IMR-90 (cell line): ENCODE measurements at regions not wholly inside any gene's neighbourhood (a gene's known extent, or its start where the extent isn't known, plus 50 kb on each side); places are given as distances from the start of the nearest gene placed in this dataset.

Source experiments
- ATAC-seq: fragments of 200-7000 bp; cut with Tn5 transposase; 2 replicates; pipeline ENCODE4 v1.9.1; 2020; ENCODE audit warnings: low read depth, mild to moderate bottlenecking, moderate library complexity
- BruUV-seq: library from RNA; stranded (reverse); fragments of 400-500 nt; replicated peaks from 2 replicates; lab custom pipeline; 2021; lab: Mats Ljungman, UMichigan
- CTCF ChIA-PET: fragments of 300-600 bp; formaldehyde crosslinking; extraction: SDS; loops from one replicate; lab custom pipeline; 2021; ENCODE audit warnings: antibody characterized with exemption; lab: Yijun Ruan, JAX
- POLR2A ChIA-PET: fragments of 300-600 bp; sonication (Branson Sonifier 250); formaldehyde crosslinking; loops from one replicate; lab custom pipeline; 2022; ENCODE audit warnings: antibody characterized with exemption; ENCODE audit not compliant: unreplicated experiment; lab: Charles Lee
- DNase-seq: peaks from one replicate; pipeline ENCODE4 v3.0.0; 2013
- H2AFZ ChIP-seq: replicated peaks from 2 replicates; pipeline ENCODE3; 2013; ENCODE audit warnings: low read length, mild to moderate bottlenecking; ENCODE audit not compliant: poor library complexity
- H2AK5ac ChIP-seq: 2 replicates; pipeline ENCODE4 v1.6.1; 2013; ENCODE audit warnings: low read depth, low read length, inconsistent platforms
- H2AK9ac ChIP-seq: replicated peaks from 2 replicates; pipeline ENCODE3; 2013; ENCODE audit warnings: mild to moderate bottlenecking, low read depth, low read length, moderate library complexity; ENCODE audit not compliant: poor library complexity
- H2BK120ac ChIP-seq: 2 replicates; pipeline ENCODE4 v1.6.1; 2013; ENCODE audit warnings: low read depth, low read length, inconsistent platforms
- H2BK15ac ChIP-seq: 3 replicates; pipeline ENCODE4 v1.6.1; 2013; ENCODE audit warnings: low read depth, low read length, inconsistent platforms
- H2BK20ac ChIP-seq: 2 replicates; pipeline ENCODE4 v1.6.1; 2013; ENCODE audit warnings: low read depth, mild to moderate bottlenecking, inconsistent platforms, low read length, moderate library complexity
- H2BK5ac ChIP-seq: 2 replicates; pipeline ENCODE4 v1.6.1; 2013; ENCODE audit warnings: mild to moderate bottlenecking, low read depth, low read length, inconsistent platforms; ENCODE audit not compliant: poor library complexity, severe bottlenecking
- H3K14ac ChIP-seq: replicated peaks from 2 replicates; pipeline ENCODE4 v1.6.1; 2013; ENCODE audit warnings: low read depth, low read length, inconsistent platforms
- H3K18ac ChIP-seq: 2 replicates; pipeline ENCODE4 v1.6.1; 2013; ENCODE audit warnings: low read depth, low read length, control low read depth
- H3K23ac ChIP-seq: 2 replicates; pipeline ENCODE4 v1.6.1; 2013; ENCODE audit warnings: low read depth, low read length, inconsistent platforms
- H3K27ac ChIP-seq: 2 replicates; pipeline ENCODE4 v1.5.1; 2013; ENCODE audit warnings: mild to moderate bottlenecking, control low read depth, low read length; ENCODE audit not compliant: insufficient read depth
- H3K27me3 ChIP-seq: 2 replicates; pipeline ENCODE4 v1.6.1; 2013; ENCODE audit warnings: low read length; ENCODE audit not compliant: control insufficient read depth, insufficient read depth
- H3K36me3 ChIP-seq: 2 replicates; pipeline ENCODE4 v1.6.1; 2013; ENCODE audit warnings: low read length, mixed read lengths; ENCODE audit not compliant: control insufficient read depth, insufficient read depth
- H3K4ac ChIP-seq: 2 replicates; pipeline ENCODE4 v1.6.1; 2013; ENCODE audit warnings: low read depth, low read length, inconsistent platforms
- H3K4me1 ChIP-seq: 2 replicates; pipeline ENCODE4 v1.6.1; 2013; ENCODE audit warnings: low read length, mixed read lengths; ENCODE audit not compliant: control insufficient read depth, insufficient read depth
- H3K4me2 ChIP-seq: 2 replicates; pipeline ENCODE4 v1.6.1; 2013; ENCODE audit warnings: low read depth, mild to moderate bottlenecking, control low read depth, low read length, moderate library complexity
- H3K4me3 ChIP-seq: 2 replicates; pipeline ENCODE4 v1.5.1; 2013; ENCODE audit warnings: low read depth, mild to moderate bottlenecking, control low read depth, low read length, moderate library complexity; ENCODE audit not compliant: insufficient read depth
- H3K56ac ChIP-seq: 2 replicates; pipeline ENCODE4 v1.6.1; 2013; ENCODE audit warnings: low read length, inconsistent platforms; ENCODE audit not compliant: insufficient read depth; ENCODE audit errors: extremely low read depth
- H3K79me1 ChIP-seq, 2 experiments: 2 replicates each; pipeline ENCODE4 v1.6.1; 2013; ENCODE audit warnings: low read length in 2 of 2, inconsistent platforms in 1 of 2, low read depth in 1 of 2
- H3K9ac ChIP-seq: 2 replicates; pipeline ENCODE4 v1.6.1; 2013; ENCODE audit warnings: low read depth, low read length, control low read depth
- H3K9me1 ChIP-seq: 2 replicates; pipeline ENCODE4 v1.6.1; 2013; ENCODE audit warnings: low read length, inconsistent platforms; ENCODE audit not compliant: insufficient read depth
- H3K9me3 ChIP-seq: 2 replicates; pipeline ENCODE4 v1.6.1; 2013; ENCODE audit warnings: low read length; ENCODE audit not compliant: control insufficient read depth, insufficient read depth
- H4K20me1 ChIP-seq: 2 replicates; pipeline ENCODE4 v1.6.1; 2013; ENCODE audit warnings: low read length, inconsistent platforms; ENCODE audit not compliant: insufficient read depth
- H4K5ac ChIP-seq: 2 replicates; pipeline ENCODE4 v1.6.1; 2013; ENCODE audit warnings: mild to moderate bottlenecking, low read depth, low read length, control low read depth
- H4K8ac ChIP-seq, 2 experiments: 2 replicates each; pipeline ENCODE4 v1.6.1; 2013; ENCODE audit warnings: low read depth in 2 of 2, low read length in 2 of 2, control low read depth in 1 of 2, inconsistent platforms in 1 of 2
- H4K91ac ChIP-seq: 2 replicates; pipeline ENCODE4 v1.6.1; 2013; ENCODE audit warnings: low read depth, low read length, inconsistent platforms; ENCODE audit not compliant: insufficient read depth
- CEBPB ChIP-seq: IDR thresholded peaks from 2 replicates; pipeline ENCODE4 v1.6.1; 2012; ENCODE audit warnings: low read depth, low read length, improper control_type of control experiment
- CHD1 ChIP-seq: IDR thresholded peaks from 2 replicates; pipeline ENCODE4 v1.6.1; 2012; ENCODE audit warnings: low read depth, low read length, improper control_type of control experiment
- MAZ ChIP-seq: IDR thresholded peaks from 2 replicates; pipeline ENCODE4 v1.6.1; 2012; ENCODE audit warnings: low read depth, mild to moderate bottlenecking, low read length, improper control_type of control experiment, moderate library complexity, borderline replicate concordance
- MXI1 ChIP-seq: IDR thresholded peaks from 2 replicates; pipeline ENCODE4 v1.6.1; 2012; ENCODE audit warnings: low read depth, mild to moderate bottlenecking, low read length, moderate library complexity, borderline replicate concordance
- NFE2L2 ChIP-seq: fragments of 150-350 bp; IDR thresholded peaks from 2 replicates; pipeline ENCODE4 v1.6.1; 2016; ENCODE audit warnings: low read depth, mild to moderate bottlenecking, low read length
- RCOR1 ChIP-seq: IDR thresholded peaks from 2 replicates; pipeline ENCODE4 v1.6.1; 2012; ENCODE audit warnings: mild to moderate bottlenecking, low read length, improper control_type of control experiment; ENCODE audit not compliant: insufficient replicate concordance
- RFX5 ChIP-seq: IDR thresholded peaks from 2 replicates; pipeline ENCODE4 v1.8.0; 2012; ENCODE audit warnings: low read depth, mild to moderate bottlenecking, low read length, moderate library complexity
- SMC3 ChIP-seq: fragments of 150-350 bp; IDR thresholded peaks from 2 replicates; pipeline ENCODE4 v1.6.1; 2016; ENCODE audit warnings: low read depth, mild to moderate bottlenecking, antibody characterized with exemption, low read length, moderate library complexity
- WGBS, 2 experiments: methylation state at CpG; one replicate each; pipeline versions ENCODE4 v1.1.5 to v1.1.7; 2013; ENCODE audit warnings: missing lambda C conversion rate in 2 of 2; ENCODE audit not compliant: insufficient read length in 1 of 2; ENCODE audit errors: extremely low coverage in 2 of 2; 5-methylcytosine and 5-hydroxymethylcytosine counted together
- dilution Hi-C: fragments of 300-500 bp; cut with HindIII; formaldehyde crosslinking; loops from one replicate; pipeline ENCODE4 v1.14.3; 2018; ENCODE audit warnings: low sequenced_read_pairs; ENCODE audit not compliant: unreplicated experiment
- in situ Hi-C: fragments of 300-500 bp; cut with MboI; formaldehyde crosslinking; loops from 3 replicates; pipeline ENCODE4 v1.14.3; 2019; ENCODE audit warnings: low sequenced_read_pairs, inconsistent platforms, mixed read lengths
- intact Hi-C: fragments of 100-400 bp; cut with micrococcal nuclease; formaldehyde crosslinking; loops from 2 replicates; pipeline ENCODE4 v1.10.0; 2022
- TF ChIP-seq, protein P1 (sequence below): conservative IDR thresholded peaks from 2 replicates; pipeline ENCODE4 v1.5.1; 2012; ENCODE audit warnings: mild to moderate bottlenecking, low read depth, low read length, improper control_type of control experiment
- TF ChIP-seq, protein P2 (sequence below): fragments of 150-350 bp; IDR thresholded peaks from 2 replicates; pipeline ENCODE4 v1.6.1; 2016; ENCODE audit warnings: low read depth, mild to moderate bottlenecking, low read length, moderate library complexity, borderline replicate concordance

- no peak overlapping the region for H3K14ac ChIP-seq
- TF ChIP-seq CHD1 = no peak
- TF ChIP-seq MAZ = no peak
- TF ChIP-seq CEBPB = no peak
- no peak for TF ChIP-seq SMC3
- no peak for TF ChIP-seq NFE2L2
- TF ChIP-seq, protein P1, sequence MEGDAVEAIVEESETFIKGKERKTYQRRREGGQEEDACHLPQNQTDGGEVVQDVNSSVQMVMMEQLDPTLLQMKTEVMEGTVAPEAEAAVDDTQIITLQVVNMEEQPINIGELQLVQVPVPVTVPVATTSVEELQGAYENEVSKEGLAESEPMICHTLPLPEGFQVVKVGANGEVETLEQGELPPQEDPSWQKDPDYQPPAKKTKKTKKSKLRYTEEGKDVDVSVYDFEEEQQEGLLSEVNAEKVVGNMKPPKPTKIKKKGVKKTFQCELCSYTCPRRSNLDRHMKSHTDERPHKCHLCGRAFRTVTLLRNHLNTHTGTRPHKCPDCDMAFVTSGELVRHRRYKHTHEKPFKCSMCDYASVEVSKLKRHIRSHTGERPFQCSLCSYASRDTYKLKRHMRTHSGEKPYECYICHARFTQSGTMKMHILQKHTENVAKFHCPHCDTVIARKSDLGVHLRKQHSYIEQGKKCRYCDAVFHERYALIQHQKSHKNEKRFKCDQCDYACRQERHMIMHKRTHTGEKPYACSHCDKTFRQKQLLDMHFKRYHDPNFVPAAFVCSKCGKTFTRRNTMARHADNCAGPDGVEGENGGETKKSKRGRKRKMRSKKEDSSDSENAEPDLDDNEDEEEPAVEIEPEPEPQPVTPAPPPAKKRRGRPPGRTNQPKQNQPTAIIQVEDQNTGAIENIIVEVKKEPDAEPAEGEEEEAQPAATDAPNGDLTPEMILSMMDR = no peak
- no peak for TF ChIP-seq RFX5
- no peak for TF ChIP-seq RCOR1
- no peak for TF ChIP-seq MXI1
- TF ChIP-seq, protein P2, sequence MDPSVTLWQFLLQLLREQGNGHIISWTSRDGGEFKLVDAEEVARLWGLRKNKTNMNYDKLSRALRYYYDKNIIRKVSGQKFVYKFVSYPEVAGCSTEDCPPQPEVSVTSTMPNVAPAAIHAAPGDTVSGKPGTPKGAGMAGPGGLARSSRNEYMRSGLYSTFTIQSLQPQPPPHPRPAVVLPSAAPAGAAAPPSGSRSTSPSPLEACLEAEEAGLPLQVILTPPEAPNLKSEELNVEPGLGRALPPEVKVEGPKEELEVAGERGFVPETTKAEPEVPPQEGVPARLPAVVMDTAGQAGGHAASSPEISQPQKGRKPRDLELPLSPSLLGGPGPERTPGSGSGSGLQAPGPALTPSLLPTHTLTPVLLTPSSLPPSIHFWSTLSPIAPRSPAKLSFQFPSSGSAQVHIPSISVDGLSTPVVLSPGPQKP = no peak
- no peak overlapping the region for H2AK9ac ChIP-seq
- no peak overlapping the region for H4K91ac ChIP-seq
- no peak overlapping the region for H3K23ac ChIP-seq
- dilution Hi-C loops = no loop called here
- H3K18ac ChIP-seq = peak overlapping the region; percentile 6; the same call in 1 of the 2 replicates
- no peak overlapping the region for H2AFZ ChIP-seq
- intact Hi-C loops = no loop called here
- no peaks in the 10 kb centered on the region for H3K79me1 ChIP-seq
- BruUV-seq = no TSS peak
- ChIA-PET POLR2A (interaction anchor here (0.6 kb wide), 2 partner anchors 57 to 213 kb away, joined by 3 to 5 read pairs; no protein-coding TSS in a partner anchor), CTCF (interaction anchor here (1.3 kb wide), 1 partner anchor 63 kb away, joined by 3 read pairs; no protein-coding TSS in a partner anchor)
- H2AK5ac ChIP-seq = no peak overlapping the region
- peak overlapping the region; percentile 47; the same call in 1 of the 2 replicates for H3K4me2 ChIP-seq
- WGBS, 2 experiments = 0% methylated on average over 2 of the region's 3 CpGs; no CpG with 5 or more reads in 1 of the 2 experiments
- H2BK20ac ChIP-seq = 0 out of 2 replicates have a peak overlapping the region, but pooled peaks have one; percentile 2
- H4K20me1 ChIP-seq = no peaks in the 10 kb centered on the region
- peak overlapping the region; percentile 63; the same call in 1 of the 2 replicates for H2BK120ac ChIP-seq
- no peaks in the 10 kb centered on the region for H3K27me3 ChIP-seq
- H3K56ac ChIP-seq = 0 out of 2 replicates have a peak overlapping the region, but pooled peaks have one; percentile 5
- in situ Hi-C loops = no loop called here
- H4K5ac ChIP-seq = no peak overlapping the region
- peaks cover 2% of the 10 kb centered on the region; the same call in 1 of the 2 replicates for H3K9me1 ChIP-seq
- no peak overlapping the region; a peak in 1 of 4 replicates for H4K8ac ChIP-seq
- DNase-seq (peak; percentile 72), ATAC-seq (peak; percentile 38)
- peaks cover 4% of the 10 kb centered on the region; the same call in 1 of the 2 replicates for H3K4me1 ChIP-seq
- H3K9me3 ChIP-seq = no peaks in the 10 kb centered on the region
- no peak overlapping the region for H3K9ac ChIP-seq
- H2BK5ac ChIP-seq = peak overlapping the region; percentile 56
- H3K4me3 ChIP-seq = no peak overlapping the region
- no peaks in the 10 kb centered on the region for H3K36me3 ChIP-seq
- H3K27ac ChIP-seq = no peak overlapping the region
- H2BK15ac ChIP-seq = no peak overlapping the region
- H3K4ac ChIP-seq = peak overlapping the region; percentile 33; the same call in 1 of the 2 replicates
Observed at GRCh38 chr6:112563368-112563767, 216.2 kb downstream of the RFPL4B start.
